ENCODE measurements at regions not wholly inside any gene's neighbourhood (a gene's known extent, or its start where the extent isn't known, plus 50 kb on each side); places are given as distances from the start of the nearest gene placed in this dataset.

DNA sequence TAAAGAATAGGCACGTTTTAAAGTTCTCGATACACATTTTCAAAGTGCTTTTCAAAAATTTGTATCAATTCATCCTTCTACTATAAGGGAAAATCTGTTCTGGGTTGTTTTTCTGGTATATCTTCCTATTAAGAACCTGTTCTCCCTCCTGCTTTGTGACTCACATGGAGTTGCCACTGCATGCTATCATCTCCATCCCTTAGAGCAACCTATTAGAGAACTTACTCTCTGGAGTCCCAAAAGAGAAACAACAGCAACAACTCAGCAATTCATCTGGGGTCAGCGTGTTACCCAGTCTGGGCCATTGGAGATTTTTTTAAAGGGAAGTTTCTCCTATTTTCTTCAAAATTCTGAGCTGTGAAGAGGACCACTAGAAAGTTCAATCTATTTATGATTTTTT lies 227.4 kb downstream of the HLX start:
- Histone ChIP-seq H3K4me1 (ENCODE audit: insufficient read depth, low read length) (no peaks in the 10 kb centered on the region), H3K9me3 (ENCODE audit: low read length) (no peaks in the 10 kb centered on the region), H3K79me2 (ENCODE audit: insufficient read depth, low read length) (no peaks in the 10 kb centered on the region), H3K27ac (ENCODE audit: extremely low read length, insufficient read depth, low read length) (no peak overlapping the region), H4K20me1 (ENCODE audit: insufficient read depth, low read length) (no peaks in the 10 kb centered on the region), H3K4me2 (ENCODE audit: low read depth, low read length) (no peak overlapping the region), H3K36me3 (replicated peaks in 1 of 2; ENCODE audit: control insufficient read depth in 1 of 2, insufficient read depth in 2 of 2, low read length in 2 of 2) (no peaks in the 10 kb centered on the region), H3K27me3 (ENCODE audit: control insufficient read depth in 1 of 2, insufficient read depth in 2 of 2, low read length in 2 of 2) (no peaks in the 10 kb centered on the region), H2AFZ (ENCODE audit: low read length) (no peak overlapping the region), H3K4me3 (replicated peaks in 1 of 3; ENCODE audit: insufficient read depth in 1 of 3, low read depth in 2 of 3, low read length in 3 of 3) (no peak overlapping the region), H3K9ac (ENCODE audit: insufficient read depth, low read depth, low read length) (no peak overlapping the region)
- ChIA-PET CTCF (ENCODE audit: low intra/inter-chr PET ratio, low total read pairs) (no interaction called here), POLR2A (no interaction called here)
- intact Hi-C loops (cut with micrococcal nuclease; ENCODE audit: unreplicated experiment) (no loop called here), in situ Hi-C loops (cut with HindIII; ENCODE audit: extremely low pct_ligation_motif_present, low pct_unique_long_range_greater_than_20kb) (no loop called here)
- no TSS peak for BruUV-seq (replicated peaks)
- FAIRE-seq, result no peak
- no peak for ATAC-seq
- WGBS (ENCODE audit: low lambda C conversion rate), result 0% methylated on average over 3 of the region's 3 CpGs
- TF ChIP-seq KDM5A (IDR thresholded peaks at IDR 0.05; ENCODE audit: borderline replicate concordance, low read length) (no peak), ELF4 (CRISPR knock-in tag; IDR thresholded peaks at IDR 0.05; ENCODE audit: borderline replicate concordance) (no peak), TBP (CRISPR knock-in tag; IDR thresholded peaks at IDR 0.05) (no peak), NR3C1 (CRISPR knock-in tag; IDR thresholded peaks at IDR 0.05) (no peak), HMG20A (CRISPR knock-in tag; IDR thresholded peaks at IDR 0.05; ENCODE audit: borderline replicate concordance) (no peak), XRCC5 (optimal IDR thresholded peaks at IDR 0.05; ENCODE audit: low read length) (no peak), ISL2 (CRISPR knock-in tag; IDR thresholded peaks at IDR 0.05) (no peak), ZNF792 (CRISPR knock-in tag; IDR thresholded peaks at IDR 0.05) (no peak), ZMAT3 (CRISPR knock-in tag; conservative IDR thresholded peaks at IDR 0.05) (no peak)
- TF ChIP-seq, protein P1, sequence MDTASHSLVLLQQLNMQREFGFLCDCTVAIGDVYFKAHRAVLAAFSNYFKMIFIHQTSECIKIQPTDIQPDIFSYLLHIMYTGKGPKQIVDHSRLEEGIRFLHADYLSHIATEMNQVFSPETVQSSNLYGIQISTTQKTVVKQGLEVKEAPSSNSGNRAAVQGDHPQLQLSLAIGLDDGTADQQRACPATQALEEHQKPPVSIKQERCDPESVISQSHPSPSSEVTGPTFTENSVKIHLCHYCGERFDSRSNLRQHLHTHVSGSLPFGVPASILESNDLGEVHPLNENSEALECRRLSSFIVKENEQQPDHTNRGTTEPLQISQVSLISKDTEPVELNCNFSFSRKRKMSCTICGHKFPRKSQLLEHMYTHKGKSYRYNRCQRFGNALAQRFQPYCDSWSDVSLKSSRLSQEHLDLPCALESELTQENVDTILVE (CRISPR knock-in tag; IDR thresholded peaks at IDR 0.05), result no peak
- TF ChIP-seq, protein P2, sequence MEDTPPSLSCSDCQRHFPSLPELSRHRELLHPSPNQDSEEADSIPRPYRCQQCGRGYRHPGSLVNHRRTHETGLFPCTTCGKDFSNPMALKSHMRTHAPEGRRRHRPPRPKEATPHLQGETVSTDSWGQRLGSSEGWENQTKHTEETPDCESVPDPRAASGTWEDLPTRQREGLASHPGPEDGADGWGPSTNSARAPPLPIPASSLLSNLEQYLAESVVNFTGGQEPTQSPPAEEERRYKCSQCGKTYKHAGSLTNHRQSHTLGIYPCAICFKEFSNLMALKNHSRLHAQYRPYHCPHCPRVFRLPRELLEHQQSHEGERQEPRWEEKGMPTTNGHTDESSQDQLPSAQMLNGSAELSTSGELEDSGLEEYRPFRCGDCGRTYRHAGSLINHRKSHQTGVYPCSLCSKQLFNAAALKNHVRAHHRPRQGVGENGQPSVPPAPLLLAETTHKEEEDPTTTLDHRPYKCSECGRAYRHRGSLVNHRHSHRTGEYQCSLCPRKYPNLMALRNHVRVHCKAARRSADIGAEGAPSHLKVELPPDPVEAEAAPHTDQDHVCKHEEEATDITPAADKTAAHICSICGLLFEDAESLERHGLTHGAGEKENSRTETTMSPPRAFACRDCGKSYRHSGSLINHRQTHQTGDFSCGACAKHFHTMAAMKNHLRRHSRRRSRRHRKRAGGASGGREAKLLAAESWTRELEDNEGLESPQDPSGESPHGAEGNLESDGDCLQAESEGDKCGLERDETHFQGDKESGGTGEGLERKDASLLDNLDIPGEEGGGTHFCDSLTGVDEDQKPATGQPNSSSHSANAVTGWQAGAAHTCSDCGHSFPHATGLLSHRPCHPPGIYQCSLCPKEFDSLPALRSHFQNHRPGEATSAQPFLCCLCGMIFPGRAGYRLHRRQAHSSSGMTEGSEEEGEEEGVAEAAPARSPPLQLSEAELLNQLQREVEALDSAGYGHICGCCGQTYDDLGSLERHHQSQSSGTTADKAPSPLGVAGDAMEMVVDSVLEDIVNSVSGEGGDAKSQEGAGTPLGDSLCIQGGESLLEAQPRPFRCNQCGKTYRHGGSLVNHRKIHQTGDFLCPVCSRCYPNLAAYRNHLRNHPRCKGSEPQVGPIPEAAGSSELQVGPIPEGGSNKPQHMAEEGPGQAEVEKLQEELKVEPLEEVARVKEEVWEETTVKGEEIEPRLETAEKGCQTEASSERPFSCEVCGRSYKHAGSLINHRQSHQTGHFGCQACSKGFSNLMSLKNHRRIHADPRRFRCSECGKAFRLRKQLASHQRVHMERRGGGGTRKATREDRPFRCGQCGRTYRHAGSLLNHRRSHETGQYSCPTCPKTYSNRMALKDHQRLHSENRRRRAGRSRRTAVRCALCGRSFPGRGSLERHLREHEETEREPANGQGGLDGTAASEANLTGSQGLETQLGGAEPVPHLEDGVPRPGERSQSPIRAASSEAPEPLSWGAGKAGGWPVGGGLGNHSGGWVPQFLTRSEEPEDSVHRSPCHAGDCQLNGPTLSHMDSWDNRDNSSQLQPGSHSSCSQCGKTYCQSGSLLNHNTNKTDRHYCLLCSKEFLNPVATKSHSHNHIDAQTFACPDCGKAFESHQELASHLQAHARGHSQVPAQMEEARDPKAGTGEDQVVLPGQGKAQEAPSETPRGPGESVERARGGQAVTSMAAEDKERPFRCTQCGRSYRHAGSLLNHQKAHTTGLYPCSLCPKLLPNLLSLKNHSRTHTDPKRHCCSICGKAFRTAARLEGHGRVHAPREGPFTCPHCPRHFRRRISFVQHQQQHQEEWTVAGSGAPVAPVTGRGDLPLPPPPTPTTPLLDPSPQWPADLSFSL (CRISPR knock-in tag; IDR thresholded peaks at IDR 0.05), result no peak
- TF ChIP-seq, protein P3, sequence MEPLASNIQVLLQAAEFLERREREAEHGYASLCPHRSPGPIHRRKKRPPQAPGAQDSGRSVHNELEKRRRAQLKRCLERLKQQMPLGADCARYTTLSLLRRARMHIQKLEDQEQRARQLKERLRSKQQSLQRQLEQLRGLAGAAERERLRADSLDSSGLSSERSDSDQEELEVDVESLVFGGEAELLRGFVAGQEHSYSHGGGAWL (CRISPR knock-in tag; IDR thresholded peaks at IDR 0.05), result no peak
- DNase-seq (ENCODE audit: low spot score), result no peak

All from HepG2 (cell line).